PFSK-1 (cell line): ENCODE measurements at regions not wholly inside any gene's neighbourhood (a gene's known extent, or its start where the extent isn't known, plus 50 kb on each side); places are given as distances from the start of the nearest gene placed in this dataset.

ENCODE experiments used
- POLR2AphosphoS5 ChIP-seq: IDR thresholded peaks from 2 replicates; pipeline ENCODE4 v1.6.1; 2012; ENCODE audit warnings: low read depth, mild to moderate bottlenecking, control low read depth, low read length, moderate library complexity
- SIN3A ChIP-seq: IDR thresholded peaks from 2 replicates; pipeline ENCODE4 v1.6.1; 2012; ENCODE audit warnings: mild to moderate bottlenecking, low read length, moderate library complexity, borderline replicate concordance; ENCODE audit not compliant: insufficient read depth
- TAF1 ChIP-seq: IDR thresholded peaks from 2 replicates; pipeline ENCODE4 v1.6.1; 2012; ENCODE audit warnings: low read length, control low read depth, borderline replicate concordance; ENCODE audit not compliant: insufficient read depth
- TF ChIP-seq, protein P1 (sequence below), 2 experiments: IDR thresholded peaks; 2 replicates each; pipeline versions ENCODE4 v1.6.1 to v1.8.0; 2011 to 2012; ENCODE audit warnings: low read depth in 2 of 2, low read length in 2 of 2, control low read depth in 1 of 2, inconsistent platforms in 1 of 2, mild to moderate bottlenecking in 1 of 2, moderate library complexity in 1 of 2; ENCODE audit not compliant: insufficient read depth in 1 of 2

GRCh38 chr2:186125156-186125555, 360.9 kb upstream of the ZC3H15 start:
- TF ChIP-seq, protein P1, sequence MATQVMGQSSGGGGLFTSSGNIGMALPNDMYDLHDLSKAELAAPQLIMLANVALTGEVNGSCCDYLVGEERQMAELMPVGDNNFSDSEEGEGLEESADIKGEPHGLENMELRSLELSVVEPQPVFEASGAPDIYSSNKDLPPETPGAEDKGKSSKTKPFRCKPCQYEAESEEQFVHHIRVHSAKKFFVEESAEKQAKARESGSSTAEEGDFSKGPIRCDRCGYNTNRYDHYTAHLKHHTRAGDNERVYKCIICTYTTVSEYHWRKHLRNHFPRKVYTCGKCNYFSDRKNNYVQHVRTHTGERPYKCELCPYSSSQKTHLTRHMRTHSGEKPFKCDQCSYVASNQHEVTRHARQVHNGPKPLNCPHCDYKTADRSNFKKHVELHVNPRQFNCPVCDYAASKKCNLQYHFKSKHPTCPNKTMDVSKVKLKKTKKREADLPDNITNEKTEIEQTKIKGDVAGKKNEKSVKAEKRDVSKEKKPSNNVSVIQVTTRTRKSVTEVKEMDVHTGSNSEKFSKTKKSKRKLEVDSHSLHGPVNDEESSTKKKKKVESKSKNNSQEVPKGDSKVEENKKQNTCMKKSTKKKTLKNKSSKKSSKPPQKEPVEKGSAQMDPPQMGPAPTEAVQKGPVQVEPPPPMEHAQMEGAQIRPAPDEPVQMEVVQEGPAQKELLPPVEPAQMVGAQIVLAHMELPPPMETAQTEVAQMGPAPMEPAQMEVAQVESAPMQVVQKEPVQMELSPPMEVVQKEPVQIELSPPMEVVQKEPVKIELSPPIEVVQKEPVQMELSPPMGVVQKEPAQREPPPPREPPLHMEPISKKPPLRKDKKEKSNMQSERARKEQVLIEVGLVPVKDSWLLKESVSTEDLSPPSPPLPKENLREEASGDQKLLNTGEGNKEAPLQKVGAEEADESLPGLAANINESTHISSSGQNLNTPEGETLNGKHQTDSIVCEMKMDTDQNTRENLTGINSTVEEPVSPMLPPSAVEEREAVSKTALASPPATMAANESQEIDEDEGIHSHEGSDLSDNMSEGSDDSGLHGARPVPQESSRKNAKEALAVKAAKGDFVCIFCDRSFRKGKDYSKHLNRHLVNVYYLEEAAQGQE (IDR thresholded peaks at IDR 0.05; ENCODE audit: insufficient read depth in 1 of 2, low read depth in 2 of 2, low read length in 2 of 2): no peak
- TF ChIP-seq POLR2AphosphoS5 (no peak), SIN3A (no peak), TAF1 (no peak)
